ENCODE measurements at regions not wholly inside any gene's neighbourhood (a gene's known extent, or its start where the extent isn't known, plus 50 kb on each side); places are given as distances from the start of the nearest gene placed in this dataset.

GRCh38 chr2:223107825-223108224 is 55.8 kb downstream of the KCNE4 start:
- DNase-seq (ENCODE audit: low read depth), result no peak

GRCh38 chr2:223108351-223109050 is 56.5 kb downstream of the KCNE4 start:
- DNase-seq (ENCODE audit: low read depth), result peak; percentile 72

GRCh38 chr2:223109341-223109740 is 57.4 kb downstream of the KCNE4 start:
- DNase-seq (ENCODE audit: low read depth), result no peak

- DNase-seq (ENCODE audit: low read depth), result no peak
Measured at GRCh38 chr2:223113161-223113560, 61.2 kb downstream of the KCNE4 start.

GRCh38 chr2:223114170-223114569 is 62.2 kb downstream of the KCNE4 start:
- no peak for DNase-seq (ENCODE audit: low read depth)

GRCh38 chr2:223114917-223115316 is 62.9 kb downstream of the KCNE4 start:
- DNase-seq (ENCODE audit: low read depth), result no peak

GRCh38 chr2:223117533-223117932 is 65.5 kb downstream of the KCNE4 start:
- DNase-seq (ENCODE audit: low read depth), result no peak

GRCh38 chr2:223121283-223121682 is 69.3 kb downstream of the KCNE4 start:
- DNase-seq (ENCODE audit: low read depth), result no peak

- DNase-seq (ENCODE audit: low read depth), result no peak
Measured at GRCh38 chr2:223122781-223123180, 70.8 kb downstream of the KCNE4 start.

GRCh38 chr2:223123855-223124610 is 72.0 kb downstream of the KCNE4 start:
- DNase-seq (ENCODE audit: low read depth), result no peak

- no peak for DNase-seq (ENCODE audit: low read depth)
Measured at GRCh38 chr2:223141606-223142005, 89.6 kb downstream of the KCNE4 start.

GRCh38 chr2:223142118-223142517 is 90.1 kb downstream of the KCNE4 start:
- no peak for DNase-seq (ENCODE audit: low read depth)

GRCh38 chr2:223147431-223147830 is 95.4 kb downstream of the KCNE4 start:
- DNase-seq (ENCODE audit: low read depth), result no peak

- no peak for DNase-seq (ENCODE audit: low read depth)
Measured at GRCh38 chr2:223148516-223148915, 96.5 kb downstream of the KCNE4 start.

GRCh38 chr2:223155956-223156355 is 104.0 kb downstream of the KCNE4 start:
- no peak for DNase-seq (ENCODE audit: low read depth)

GRCh38 chr2:223161873-223162458 is 110.0 kb downstream of the KCNE4 start:
- DNase-seq (ENCODE audit: low read depth), result no peak

- DNase-seq (ENCODE audit: low read depth), result no peak
Measured at GRCh38 chr2:223165423-223166214, 113.6 kb downstream of the KCNE4 start.

- no peak for DNase-seq (ENCODE audit: low read depth)
Measured at GRCh38 chr2:223166215-223166493, 114.2 kb downstream of the KCNE4 start.

- no peak for DNase-seq (ENCODE audit: low read depth)
Measured at GRCh38 chr2:223166983-223167650, 115.1 kb downstream of the KCNE4 start.

GRCh38 chr2:223169830-223170605 is 118.0 kb downstream of the KCNE4 start:
- DNase-seq (ENCODE audit: low read depth), result no peak

GRCh38 chr2:223176970-223177369 is 125.0 kb downstream of the KCNE4 start:
- no peak for DNase-seq (ENCODE audit: low read depth)

Data from fibroblast of the conjunctiva (primary cell).